Uterus (tissue), 2 donors: ENCODE measurements at regions not wholly inside any gene's neighbourhood (a gene's known extent, or its start where the extent isn't known, plus 50 kb on each side); places are given as distances from the start of the nearest gene placed in this dataset.

Experiments
- POLR2A ChIP-seq, 2 donors: fragments of 450-650 bp; IDR thresholded peaks; one replicate each; pipeline ENCODE4 v1.6.1; 2016; ENCODE audit warnings: antibody characterized with exemption in 2 of 2, mild to moderate bottlenecking in 1 of 2, moderate library complexity in 1 of 2
- TF ChIP-seq, protein P1 (sequence below), 4 experiments: fragments of 200-600 bp in 2 of 4; fragments of 450-650 bp in 2 of 4; sonication (generic) in 2 of 4; IDR thresholded peaks; one replicate each; pipeline ENCODE4 v1.5.1; 2016 to 2019; ENCODE audit warnings: antibody characterized with exemption in 4 of 4, mild to moderate bottlenecking in 2 of 4, moderate library complexity in 1 of 4

DNA sequence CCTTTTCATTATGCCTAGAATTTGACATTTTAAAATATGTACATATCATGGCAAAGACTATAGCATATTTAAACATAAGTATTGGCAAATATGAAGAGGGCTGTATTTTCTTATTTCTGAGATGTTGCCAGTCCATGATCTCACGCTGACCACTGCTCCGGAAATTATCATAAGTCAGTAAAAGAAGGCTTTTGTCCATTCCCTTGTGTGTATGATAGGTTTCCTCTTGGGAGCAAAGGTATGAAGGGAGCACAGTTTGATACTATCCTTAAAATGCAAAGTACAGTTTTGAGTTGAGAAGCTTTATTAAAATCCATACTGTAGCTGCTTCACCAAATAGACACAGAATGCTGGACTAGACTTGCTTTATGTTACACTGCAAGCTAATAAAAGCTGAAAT lies 52.6 kb upstream of the AGA start:
- TF ChIP-seq, protein P1, sequence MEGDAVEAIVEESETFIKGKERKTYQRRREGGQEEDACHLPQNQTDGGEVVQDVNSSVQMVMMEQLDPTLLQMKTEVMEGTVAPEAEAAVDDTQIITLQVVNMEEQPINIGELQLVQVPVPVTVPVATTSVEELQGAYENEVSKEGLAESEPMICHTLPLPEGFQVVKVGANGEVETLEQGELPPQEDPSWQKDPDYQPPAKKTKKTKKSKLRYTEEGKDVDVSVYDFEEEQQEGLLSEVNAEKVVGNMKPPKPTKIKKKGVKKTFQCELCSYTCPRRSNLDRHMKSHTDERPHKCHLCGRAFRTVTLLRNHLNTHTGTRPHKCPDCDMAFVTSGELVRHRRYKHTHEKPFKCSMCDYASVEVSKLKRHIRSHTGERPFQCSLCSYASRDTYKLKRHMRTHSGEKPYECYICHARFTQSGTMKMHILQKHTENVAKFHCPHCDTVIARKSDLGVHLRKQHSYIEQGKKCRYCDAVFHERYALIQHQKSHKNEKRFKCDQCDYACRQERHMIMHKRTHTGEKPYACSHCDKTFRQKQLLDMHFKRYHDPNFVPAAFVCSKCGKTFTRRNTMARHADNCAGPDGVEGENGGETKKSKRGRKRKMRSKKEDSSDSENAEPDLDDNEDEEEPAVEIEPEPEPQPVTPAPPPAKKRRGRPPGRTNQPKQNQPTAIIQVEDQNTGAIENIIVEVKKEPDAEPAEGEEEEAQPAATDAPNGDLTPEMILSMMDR (IDR thresholded peaks at IDR 0.05): no peak
- no peak for TF ChIP-seq POLR2A (IDR thresholded peaks at IDR 0.05)
